HG02885 (cell line): ENCODE measurements at regions not wholly inside any gene's neighbourhood (a gene's known extent, or its start where the extent isn't known, plus 50 kb on each side); places are given as distances from the start of the nearest gene placed in this dataset.
"Not testable (repeated sequence)": the region's sequence is repeated elsewhere in the genome, so short reads cannot be mapped to it uniquely, and the experiment has no call there.

Experiments used
- ATAC-seq: cut with Tn5 transposase; IDR thresholded peaks from one replicate; pipeline ENCODE4 v1.9.1; 2021; ENCODE audit warnings: mild to moderate bottlenecking; ENCODE audit not compliant: unreplicated experiment, poor library complexity

DNA sequence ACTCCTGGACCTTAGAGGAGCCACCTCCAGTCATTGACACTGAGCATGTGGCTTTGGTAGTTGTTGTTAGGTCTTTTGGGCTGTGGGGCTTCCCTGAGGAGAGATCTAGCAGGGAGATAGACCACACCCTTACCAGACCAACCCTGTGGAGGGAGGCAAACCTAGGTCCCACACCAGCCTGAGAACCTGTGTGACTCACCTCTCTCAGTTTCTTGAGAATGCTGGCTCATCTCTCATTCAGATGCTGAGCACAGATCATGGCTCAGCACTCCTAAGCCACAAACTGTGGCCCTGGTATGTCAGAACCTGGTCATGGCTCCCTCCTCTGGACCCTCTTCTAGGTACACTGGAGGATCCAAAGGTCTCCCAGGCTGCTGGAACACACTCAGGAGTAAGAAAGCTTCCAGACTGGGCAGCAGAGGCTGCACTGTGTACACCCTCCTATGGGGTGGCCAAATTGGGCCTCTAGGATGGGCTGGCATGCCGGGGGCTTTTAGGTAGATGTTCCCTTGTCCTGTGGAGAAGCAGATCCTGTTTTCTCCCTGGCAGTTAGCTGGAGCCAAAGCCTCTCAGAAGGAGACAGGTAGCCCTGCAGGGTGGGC, 1294.5 kb downstream of the KHDRBS2 start:
- ATAC-seq, result no peak

DNA sequence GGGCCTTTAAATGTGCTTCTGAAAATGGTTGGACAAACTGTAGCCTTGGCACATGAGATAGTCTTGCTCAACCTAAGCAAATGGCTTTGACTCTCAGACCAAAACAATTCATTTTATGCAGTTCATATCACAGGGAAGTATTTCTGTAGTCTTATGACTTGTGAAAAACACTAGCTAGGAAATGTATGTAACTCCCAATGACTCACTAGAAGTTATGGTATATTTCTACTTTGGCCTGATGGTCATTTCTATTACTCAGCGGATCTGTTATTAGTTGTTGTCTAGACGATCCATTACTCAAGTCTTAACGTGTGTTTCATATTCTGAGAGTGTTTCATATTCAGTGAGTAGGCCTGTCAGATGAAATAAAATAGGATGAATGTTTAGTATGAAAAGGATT, 1333.5 kb downstream of the KHDRBS2 start:
- no peak for ATAC-seq

DNA sequence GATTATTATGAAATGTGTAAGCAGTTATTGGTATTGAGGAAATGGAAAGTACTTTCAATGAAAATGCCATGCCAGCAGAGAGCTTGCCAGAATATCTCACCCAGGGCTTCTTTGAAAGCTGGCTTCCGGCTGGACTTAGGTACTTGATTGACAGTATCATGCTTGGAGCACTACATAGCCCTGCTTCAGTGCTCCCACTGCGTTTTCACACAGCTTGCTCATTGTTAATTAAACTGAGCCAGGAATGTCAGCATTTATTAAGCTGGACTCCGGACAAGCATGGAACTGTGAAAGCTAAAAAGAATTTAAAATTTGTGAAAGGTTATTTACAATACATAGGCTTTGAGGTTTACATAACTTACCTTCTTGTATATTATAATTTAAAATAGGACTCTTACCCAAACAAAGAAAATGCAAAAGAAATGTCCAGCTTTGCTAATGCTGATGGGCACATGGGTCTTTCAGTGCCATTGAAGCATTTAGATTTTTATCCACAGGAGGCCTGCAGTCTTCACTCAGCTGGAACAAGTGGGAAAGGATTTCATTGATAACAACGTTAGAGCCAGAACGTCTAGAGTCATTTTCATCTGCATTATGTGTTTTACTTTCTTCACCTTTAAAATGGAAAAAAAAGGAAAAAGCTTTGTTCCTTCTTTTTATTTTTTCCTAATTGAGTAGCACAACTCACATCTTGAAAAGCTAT, 1335.7 kb downstream of the KHDRBS2 start:
- not testable (repeated sequence) for ATAC-seq

DNA sequence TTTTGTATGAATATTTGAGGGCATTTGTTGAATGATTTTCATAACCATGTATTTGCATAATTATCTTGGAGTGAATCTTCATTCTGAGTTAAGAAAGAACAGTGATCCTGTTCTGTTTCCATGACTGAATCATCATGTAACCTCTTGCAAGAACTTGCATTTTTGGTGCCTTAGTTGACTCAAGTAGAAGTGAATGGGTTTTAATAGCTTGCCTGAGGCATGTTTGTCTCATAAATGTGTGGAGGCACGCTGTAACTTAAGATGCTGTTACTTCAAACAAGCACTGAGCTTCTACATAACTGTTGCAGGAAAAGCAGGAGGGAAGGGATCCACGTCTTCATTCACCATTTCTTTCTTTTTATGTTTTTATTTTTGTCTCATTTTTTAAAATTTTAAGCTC, 1338.6 kb downstream of the KHDRBS2 start:
- not testable (repeated sequence) for ATAC-seq

DNA sequence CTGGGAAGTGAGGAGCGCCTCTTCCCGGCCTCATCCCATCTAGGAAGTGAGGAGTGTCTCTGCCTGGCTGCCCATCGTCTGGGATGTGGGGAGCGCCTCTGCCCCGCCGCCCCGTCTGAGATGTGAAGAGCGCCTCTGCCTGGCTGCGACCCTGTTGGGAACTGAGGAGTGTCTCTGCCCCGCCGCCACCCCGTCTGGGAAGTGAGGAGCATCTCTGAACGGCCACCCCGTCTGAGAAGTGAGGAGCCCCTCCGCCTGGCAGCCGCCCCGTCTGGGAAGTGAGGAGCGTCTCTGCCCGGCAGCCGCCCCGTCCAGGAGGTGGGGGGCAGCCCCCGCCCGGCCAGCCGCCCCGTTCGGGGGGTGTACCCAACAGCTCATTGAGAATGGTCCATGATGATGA, 1341.2 kb downstream of the KHDRBS2 start:
- ATAC-seq, result not testable (repeated sequence)

DNA sequence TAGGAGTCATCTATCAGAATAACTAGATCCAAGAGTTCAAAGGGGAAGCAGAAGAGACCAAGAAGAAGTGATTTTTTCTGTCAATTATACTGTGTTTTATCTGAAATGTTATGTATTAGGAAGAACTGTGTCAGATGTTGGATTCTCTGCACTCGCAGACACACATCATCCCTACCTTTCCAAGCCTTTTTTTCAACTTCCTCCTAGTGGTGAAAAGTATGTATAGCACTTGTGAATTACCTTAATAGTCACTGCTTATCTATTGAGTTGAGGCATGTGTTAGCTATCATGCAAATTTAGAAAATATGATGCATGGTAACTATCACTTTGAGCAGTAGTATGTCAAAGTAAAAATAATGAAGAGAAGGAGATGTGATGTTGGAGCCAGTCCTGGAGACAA, 1350.1 kb downstream of the KHDRBS2 start:
- ATAC-seq, result peak; percentile 71

DNA sequence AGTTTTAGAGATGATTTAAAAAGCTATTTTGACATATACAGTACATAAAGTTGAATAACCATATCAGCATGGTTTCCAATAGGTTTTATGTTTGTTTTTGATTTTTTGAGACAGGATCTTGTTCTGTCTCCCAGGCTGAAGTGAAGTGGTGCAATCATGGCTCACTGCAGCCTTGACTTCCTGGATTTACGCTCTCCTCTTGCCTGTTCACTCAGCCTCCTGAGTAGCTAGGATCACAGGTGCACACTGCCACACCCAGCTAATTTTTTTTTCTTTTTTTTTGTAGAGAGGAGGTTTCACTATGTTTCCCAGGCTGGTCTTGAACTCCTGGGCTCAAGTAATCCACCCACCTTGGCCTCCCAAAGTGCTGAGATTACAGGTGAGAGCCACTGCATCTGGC, 1366.4 kb downstream of the KHDRBS2 start:
- not testable (repeated sequence) for ATAC-seq

DNA sequence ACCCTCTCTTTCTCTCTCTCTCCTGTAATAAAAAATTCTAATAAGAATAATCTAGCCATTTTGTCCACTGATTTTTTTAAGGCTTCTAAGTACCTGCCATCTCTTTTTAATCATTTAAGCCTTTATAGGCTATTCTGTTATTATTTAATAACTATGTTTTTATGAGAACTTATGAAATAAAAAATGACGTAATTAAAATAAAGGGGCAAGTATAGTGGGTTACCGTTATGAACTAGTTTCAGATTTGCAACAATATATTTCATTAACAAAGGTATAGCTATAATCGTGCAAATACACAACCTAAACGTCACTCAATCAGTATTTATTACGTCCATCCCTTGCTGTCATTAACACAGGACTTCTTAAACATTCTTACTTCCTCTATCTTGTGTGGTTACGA, 1382.2 kb downstream of the KHDRBS2 start:
- ATAC-seq, result not testable (repeated sequence)

DNA sequence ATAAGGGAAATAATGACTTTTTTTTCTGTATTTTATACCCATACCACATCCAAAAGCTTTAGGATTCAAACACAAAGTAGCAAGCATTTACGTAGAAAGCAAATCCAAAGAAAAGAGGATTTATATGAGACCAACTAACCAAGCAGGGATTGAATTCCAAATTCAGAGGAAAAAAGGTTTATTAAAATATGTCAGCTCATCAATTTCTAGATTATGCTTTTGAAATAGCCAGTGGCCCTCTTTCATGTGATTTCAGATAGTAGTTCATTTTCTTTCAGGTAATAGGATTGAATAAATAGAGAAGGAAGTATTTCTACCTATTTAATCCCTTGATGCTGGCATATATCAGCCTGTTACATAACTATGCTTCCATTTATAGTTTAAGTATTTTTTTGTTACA, 1392.7 kb downstream of the KHDRBS2 start:
- not testable (repeated sequence) for ATAC-seq

DNA sequence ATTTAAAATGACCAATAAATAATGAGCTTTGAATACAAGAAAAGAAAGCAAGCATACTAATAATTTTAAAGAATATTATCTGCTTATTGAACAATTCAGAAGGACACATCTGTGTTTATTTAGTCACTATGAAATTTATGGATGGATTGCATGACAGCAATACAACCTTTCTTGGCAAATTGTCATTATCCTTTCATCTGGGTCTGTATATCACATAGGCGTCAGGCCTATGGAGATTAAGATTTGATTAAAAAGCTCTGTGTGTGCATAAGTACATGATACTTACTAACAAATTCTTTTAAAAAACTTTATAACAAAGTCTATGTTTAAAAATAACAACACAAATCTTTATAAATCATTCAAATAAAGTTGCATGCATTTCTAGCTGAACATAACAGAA, 1394.4 kb downstream of the KHDRBS2 start:
- ATAC-seq, result no peak

DNA sequence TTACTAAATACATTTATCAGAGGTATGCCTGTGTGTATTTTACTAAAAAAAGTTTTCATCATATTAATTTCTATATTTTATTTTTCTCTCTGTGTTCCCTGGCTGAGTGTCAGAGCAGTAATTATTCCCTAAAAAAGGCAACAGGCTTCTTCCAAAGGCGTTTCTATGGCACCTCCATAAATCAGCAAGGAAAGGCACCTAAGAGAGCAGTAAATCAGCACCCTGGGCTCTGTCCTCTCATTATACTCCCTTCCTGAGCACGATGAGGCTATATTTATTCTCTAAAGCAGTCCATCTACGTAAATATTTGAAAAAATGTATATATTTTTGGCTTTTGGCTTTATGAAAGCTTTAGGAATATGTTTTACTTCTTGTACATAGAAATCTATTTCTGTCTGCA, 1408.6 kb downstream of the KHDRBS2 start:
- ATAC-seq, result not testable (repeated sequence)

DNA sequence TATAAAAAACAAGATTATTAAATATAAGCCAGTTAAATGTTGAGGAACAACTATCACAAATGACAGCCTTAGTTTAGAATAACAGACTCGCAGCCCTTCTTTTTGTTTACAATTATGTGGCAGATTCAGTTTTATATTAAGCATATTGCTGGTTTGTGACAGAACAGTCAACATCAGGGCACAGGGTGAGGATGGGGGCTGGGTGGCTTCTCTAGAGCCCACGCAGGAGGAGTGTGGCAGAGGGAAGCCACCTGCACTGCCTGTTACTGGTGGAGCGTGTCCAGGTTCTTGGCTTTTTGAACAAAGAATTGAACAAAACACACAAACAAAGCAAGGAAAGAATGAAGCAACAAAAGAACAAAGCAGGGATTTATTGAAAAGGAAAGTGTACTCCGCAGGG, 1415.2 kb downstream of the KHDRBS2 start:
- ATAC-seq, result not testable (repeated sequence)

DNA sequence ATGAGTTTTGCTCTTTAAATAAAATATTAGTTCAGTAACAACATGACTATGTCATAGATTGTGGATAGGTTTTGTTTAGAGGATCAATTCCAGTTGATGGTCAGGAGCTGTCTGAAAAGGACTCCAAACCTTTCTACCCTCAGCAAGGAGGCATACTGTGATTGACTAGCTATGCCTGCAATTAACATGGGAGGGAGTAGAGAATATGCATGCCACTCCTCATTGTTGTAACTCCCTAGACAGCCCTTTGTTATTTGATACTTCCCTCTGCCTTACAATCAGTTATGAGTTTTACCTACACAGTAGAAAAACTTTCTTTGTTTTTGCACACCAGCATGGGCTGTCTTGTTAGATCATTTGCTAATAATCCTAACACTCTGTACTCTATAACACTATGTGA, 1418.5 kb downstream of the KHDRBS2 start:
- ATAC-seq, result no peak

DNA sequence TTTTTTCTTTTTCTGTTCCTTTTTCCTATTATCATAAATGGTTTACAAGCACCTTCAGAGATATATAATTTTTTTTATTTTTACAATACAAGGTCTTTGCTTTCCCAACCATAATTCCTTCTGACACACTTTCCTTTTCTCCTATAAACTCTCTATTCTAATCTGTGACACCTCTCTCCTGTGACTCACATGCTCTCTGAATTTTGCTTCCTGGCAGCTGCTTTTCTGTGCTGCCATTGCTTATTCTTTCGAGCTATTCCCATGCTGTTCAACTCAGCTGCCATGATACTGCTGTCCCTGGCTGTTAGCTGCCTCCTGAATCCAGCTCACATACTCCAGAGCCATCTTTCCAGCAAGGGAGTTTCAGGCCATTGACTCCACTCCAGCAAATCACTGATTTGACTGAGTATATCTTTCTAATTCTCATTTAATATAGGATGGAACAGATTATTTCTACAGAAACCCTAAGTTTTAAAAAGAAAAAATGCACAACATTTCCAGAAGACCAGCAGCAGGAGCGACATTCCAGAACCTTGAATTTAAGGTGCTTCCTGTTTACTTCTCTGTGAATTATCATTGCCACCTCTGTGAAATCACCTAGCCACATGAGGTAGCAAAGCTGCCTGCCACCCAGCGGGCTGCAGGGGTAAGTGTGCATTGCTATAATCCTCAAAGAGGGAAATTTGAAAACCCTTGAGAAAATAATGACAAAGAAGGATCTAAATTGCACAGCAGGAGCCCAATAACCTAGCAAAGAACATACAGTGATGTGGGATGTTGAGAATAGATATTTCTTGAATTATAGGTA, 1442.6 kb downstream of the KHDRBS2 start:
- not testable (repeated sequence) for ATAC-seq

DNA sequence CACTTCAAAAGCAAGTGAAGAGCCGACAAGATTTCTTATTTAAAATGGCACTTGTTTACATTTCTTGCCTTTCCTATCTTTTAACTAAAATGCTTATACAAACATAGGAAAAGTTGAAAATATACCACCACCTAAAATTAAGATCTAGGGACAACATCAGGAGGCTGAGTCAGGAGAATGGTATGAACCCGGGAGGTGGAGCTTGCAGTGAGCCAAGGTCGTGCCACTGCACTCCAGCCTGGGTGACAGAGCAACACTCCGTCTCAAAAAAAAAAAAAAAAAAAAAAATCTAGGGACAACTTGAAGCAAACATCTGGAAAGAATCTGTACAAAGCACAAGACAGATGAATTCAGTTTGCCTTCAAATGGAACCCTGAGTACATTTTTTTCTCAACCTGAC, 1455.3 kb downstream of the KHDRBS2 start:
- not testable (repeated sequence) for ATAC-seq

DNA sequence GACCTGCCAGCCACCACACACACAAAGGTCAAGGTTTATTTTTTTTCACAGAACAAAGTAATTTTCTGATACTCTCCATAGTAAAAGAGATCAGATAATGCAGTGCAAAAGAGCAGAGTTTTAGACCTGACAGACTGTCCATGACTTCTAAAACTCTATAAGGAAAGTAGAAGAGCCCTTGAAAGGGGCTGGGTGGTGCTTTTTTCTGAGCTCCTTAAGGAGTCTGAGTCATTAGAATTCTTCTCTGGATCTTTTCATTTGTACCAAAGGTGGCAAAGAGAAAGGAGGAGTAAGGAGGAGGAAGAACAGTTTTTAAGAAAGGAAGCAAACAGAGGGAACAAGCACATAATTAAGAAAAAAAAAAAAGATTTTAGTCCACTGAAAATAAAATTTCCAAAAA, 1463.4 kb downstream of the KHDRBS2 start:
- not testable (repeated sequence) for ATAC-seq

DNA sequence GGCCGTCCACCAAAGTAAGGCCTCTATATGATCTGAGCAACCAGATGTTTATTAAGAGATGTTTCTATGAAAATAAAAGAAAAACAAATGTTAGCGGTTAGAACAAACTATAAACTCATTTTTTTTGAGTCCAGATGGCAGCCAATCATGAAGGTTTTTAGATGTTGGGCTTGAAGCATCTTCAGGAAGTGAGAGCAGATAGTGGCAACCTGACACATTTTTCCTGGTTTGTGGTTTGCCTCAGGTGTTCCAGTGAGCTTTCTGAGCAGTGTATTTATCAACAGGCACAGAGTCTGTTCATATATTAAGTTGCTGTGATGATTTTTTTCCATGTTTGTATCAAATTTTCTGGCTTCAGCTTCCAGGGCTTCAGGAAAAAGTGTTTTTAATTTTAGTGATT, 1468.0 kb downstream of the KHDRBS2 start:
- ATAC-seq, result not testable (repeated sequence)

DNA sequence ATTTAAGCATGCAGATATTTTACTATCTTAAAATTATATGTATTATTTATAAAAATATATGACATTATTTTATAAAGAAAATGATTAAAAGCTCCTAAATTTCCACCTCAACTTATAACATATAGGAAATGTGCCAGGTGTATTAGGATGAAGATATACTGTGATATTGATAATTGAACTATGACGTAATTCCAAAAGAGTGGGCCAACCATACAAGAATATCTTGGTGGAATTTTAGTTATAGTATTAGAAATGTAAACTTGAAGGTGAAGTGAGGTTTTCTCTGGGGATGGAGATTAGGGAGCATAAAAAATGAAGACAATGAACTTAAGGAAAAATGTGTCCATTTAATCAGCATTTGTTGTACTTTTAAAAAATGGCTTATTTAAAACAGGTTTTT, 1471.2 kb downstream of the KHDRBS2 start:
- ATAC-seq, result not testable (repeated sequence)

DNA sequence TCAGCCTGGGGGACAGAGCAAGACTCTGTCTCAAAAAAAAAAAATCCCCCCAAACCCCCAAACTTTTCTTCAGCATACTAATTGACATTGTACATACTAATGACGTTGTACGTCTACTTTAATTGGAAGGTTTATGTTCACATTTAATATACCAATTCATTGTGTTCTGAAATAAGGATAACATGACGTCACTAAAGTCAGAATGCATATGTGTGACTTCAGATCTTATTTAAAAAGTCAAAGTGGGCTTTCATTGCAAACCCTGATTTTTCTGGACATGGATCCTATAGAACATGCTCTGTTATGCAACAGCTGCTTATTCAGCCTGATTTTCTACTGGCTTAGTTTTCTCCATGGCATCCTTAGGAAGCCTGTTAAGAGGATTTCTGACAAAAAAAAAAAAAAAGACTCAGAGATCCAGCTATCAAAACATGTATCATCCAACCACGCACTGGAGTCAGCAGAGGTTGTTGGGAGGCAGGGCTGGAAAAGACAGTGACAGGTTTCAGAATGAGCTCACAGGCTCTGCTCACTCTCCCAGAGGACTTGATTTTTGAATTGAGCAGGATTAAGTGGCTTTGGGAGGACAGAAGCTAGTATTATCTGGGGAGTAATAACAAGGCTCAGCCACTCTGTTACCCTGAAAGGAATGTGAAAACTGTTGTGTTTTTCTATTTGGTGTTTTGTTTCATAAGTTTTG, 1472.0 kb downstream of the KHDRBS2 start:
- ATAC-seq, result not testable (repeated sequence)

DNA sequence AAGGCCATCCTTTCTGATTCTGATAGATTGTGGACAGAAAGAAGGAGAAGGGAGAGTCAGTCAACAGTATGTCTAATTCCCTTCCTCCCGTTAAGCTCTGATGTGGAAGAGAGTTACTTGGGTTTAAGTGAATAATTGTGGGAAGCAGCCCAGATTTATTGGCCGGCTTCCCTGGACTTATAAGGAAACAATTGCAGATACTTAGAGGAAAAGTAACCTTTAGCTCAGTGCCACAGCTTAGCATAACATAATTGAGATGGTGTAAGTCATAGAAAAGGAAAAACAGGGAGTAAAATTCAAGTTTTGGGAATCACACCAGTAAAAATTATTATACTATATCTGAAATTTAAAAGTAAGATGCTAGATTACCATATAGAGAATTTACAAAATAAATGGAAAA, 1475.8 kb downstream of the KHDRBS2 start:
- ATAC-seq, result not testable (repeated sequence)

DNA sequence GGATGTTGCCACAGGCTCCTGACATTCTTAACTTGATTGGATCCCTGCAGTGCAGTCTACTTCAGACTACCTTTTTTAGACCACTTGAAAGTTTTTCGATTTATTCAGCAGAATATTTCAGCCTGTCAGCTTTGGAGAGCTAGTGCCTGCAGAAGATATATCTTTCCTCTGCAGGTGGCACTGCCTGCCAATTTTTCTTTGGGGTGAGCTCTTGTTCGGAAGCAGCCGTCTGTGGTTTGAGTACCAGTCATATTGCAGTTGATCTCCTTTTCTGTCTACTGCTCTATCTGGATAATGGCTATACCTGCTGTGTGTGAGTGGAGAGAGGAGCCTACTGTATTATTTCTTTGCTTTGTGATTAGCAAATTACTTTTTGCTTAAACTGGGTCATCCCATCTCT, 1486.9 kb downstream of the KHDRBS2 start:
- ATAC-seq, result not testable (repeated sequence)
